DND-41 (cell line): ENCODE measurements at regions not wholly inside any gene's neighbourhood (a gene's known extent, or its start where the extent isn't known, plus 50 kb on each side); places are given as distances from the start of the nearest gene placed in this dataset.

Source experiments
- EZH2 ChIP-seq: IDR thresholded peaks from 3 replicates; pipeline ENCODE4 v1.6.1; 2012; ENCODE audit warnings: borderline replicate concordance, low read depth, mild to moderate bottlenecking, moderate library complexity, low read length, inconsistent platforms; ENCODE audit not compliant: severe bottlenecking
- TF ChIP-seq, protein P1 (sequence below): IDR thresholded peaks from 2 replicates; pipeline ENCODE4 v1.5.1; 2012; ENCODE audit warnings: borderline replicate concordance, low read length, moderate library complexity, mild to moderate bottlenecking; ENCODE audit not compliant: poor library complexity, severe bottlenecking; ENCODE audit errors: extremely low read depth

GRCh38 chr12:113604666-113605065 is 133.0 kb upstream of the LHX5 start:
- TF ChIP-seq, protein P1, sequence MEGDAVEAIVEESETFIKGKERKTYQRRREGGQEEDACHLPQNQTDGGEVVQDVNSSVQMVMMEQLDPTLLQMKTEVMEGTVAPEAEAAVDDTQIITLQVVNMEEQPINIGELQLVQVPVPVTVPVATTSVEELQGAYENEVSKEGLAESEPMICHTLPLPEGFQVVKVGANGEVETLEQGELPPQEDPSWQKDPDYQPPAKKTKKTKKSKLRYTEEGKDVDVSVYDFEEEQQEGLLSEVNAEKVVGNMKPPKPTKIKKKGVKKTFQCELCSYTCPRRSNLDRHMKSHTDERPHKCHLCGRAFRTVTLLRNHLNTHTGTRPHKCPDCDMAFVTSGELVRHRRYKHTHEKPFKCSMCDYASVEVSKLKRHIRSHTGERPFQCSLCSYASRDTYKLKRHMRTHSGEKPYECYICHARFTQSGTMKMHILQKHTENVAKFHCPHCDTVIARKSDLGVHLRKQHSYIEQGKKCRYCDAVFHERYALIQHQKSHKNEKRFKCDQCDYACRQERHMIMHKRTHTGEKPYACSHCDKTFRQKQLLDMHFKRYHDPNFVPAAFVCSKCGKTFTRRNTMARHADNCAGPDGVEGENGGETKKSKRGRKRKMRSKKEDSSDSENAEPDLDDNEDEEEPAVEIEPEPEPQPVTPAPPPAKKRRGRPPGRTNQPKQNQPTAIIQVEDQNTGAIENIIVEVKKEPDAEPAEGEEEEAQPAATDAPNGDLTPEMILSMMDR: no peak
- TF ChIP-seq EZH2: no peak
